HG02798 (cell line): ENCODE measurements at regions not wholly inside any gene's neighbourhood (a gene's known extent, or its start where the extent isn't known, plus 50 kb on each side); places are given as distances from the start of the nearest gene placed in this dataset.

Experiments used
- ATAC-seq: cut with Tn5 transposase; IDR thresholded peaks from one replicate; pipeline ENCODE4 v1.9.1; 2021; ENCODE audit warnings: mild to moderate bottlenecking; ENCODE audit not compliant: unreplicated experiment, poor library complexity

GRCh38 chr11:15779518-15779917 is 576.8 kb downstream of the SOX6 start:
- ATAC-seq = no peak

DNA sequence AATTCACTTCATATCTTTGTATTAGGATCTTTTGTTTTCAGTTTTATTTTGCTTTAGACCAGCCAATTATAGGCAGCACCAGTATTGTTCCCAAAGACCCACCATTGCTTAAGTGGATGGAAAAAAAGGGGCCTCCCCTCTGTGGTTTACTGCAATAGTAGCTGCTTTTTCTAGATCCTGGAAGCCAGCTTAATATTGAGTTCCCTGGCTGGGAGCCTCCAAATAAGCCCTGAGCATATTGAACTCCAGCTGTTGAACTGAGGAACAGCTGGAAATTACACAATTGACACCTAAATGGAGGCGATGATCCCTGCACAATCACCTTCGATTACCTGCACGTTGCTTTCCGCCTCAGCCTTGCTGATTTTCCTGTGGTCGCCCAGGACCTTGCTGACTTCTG is 576.0 kb downstream of the SOX6 start:
- ATAC-seq = no peak

GRCh38 chr11:15780837-15781236 is 575.5 kb downstream of the SOX6 start:
- no peak for ATAC-seq

DNA sequence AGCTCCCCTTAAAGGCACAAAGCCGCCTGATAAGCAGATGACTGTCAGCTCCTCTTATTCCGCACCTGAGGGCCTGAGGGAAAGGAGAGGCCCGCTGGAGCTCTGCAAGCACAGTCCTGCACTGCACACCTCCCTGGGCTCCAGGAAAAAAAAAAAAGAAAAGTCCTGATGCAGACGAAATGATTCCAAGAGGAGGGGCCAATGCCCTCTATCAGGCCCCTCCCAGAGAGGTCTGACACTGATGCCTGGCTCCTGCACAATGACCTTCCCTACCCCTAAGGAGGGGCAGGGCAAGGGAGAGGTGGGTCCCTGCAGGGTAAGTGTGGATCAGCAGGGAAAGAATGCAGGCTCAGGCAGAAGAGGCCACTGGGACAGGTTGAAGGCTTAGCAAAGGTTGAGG is 572.7 kb downstream of the SOX6 start:
- ATAC-seq = no peak

GRCh38 chr11:15793043-15793996 is 563.0 kb downstream of the SOX6 start:
- ATAC-seq = no peak

- no peak for ATAC-seq
Observed at GRCh38 chr11:15794361-15795150, 561.8 kb downstream of the SOX6 start.

DNA sequence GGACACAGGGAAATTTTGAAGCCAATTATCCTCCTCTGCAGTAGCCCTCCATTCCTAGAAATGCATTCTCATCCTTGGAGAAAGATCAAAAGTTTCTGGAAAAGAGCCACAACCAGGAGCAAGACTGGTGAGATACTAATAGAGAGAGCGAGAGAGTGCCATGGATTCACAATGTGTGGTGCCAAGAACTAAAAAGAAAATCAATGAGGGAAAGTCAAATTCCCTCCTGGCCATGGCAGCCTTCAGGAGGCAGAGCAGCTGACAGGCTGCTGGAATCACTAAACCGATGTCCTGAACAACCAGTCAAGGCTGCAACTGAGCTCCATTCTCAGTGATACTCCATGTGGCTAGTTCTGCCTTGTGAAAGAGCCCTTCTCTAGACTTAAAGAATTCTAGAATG is 561.0 kb downstream of the SOX6 start:
- no peak for ATAC-seq

DNA sequence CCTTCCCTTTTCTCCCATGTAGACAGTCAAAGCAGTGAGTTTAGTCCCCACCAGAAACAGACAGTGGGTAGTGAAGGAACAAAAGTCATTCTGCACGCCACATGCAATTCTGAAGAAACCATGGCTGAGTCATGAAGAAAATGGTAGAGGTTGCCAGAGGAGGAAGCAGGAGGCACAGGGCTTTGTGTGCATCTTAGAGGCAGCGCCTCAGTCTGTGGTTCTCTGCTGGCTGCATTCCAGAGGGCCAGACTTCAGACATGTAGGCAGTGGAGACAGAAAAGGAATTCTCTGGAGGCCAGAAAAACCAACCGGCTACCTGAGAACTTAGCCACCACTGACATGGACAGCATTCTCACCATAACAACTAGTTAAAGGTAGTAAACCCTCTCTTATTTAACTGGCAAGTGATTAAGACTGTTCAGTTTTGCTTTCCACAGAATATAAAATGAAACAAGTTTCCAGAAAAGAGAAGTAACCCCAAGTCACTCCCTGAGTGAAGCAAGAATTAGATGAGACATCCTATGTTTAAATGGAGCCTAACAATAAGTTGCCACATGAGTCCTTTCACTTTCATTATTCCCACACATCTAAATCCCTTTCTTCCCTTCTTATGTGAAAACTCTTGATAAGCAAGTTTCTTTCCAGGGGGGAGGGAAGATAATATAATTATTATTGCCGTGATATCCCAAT is 556.1 kb downstream of the SOX6 start:
- ATAC-seq = no peak

- no peak for ATAC-seq
Observed at GRCh38 chr11:15801126-15801525, 555.2 kb downstream of the SOX6 start.

DNA sequence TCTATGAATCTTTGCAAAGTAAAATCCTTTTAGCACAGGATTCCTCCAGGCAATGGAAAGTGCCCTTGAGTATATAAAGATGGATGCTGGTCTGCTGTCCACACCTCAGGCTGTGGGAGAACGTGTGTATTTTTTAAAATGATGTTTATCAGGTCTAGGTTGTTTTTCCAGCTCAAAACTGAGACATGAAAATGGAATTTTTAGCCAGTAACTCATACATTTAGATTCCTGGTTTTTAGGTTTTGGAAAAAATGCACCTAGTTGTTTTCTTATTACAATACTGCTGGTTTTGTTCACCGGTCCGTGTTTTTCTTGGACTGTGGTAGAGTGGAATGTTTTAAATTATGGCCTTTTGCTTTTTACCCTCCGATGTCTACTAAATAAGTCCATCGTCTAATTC is 554.7 kb downstream of the SOX6 start:
- ATAC-seq = no peak

GRCh38 chr11:15805726-15806125 is 550.6 kb downstream of the SOX6 start:
- no peak for ATAC-seq

DNA sequence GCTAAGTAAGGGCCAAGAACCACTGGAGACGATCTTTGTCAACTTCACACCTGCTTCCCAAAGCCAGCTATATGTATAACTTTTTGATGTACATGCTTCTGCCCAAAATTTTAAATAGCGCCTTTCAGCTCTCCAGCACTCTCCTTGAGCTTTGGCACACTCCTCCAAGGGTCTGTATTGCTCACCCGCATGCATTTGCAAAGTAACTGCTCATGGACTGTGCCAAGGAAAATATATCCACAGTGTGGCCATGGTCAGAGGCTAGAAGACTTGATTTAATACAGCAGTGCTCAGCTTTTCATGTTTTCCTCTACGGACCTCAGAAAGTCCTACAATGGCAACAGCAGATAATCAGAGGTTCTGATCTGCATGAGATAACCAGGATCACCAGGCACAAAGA is 550.1 kb downstream of the SOX6 start:
- ATAC-seq = no peak

DNA sequence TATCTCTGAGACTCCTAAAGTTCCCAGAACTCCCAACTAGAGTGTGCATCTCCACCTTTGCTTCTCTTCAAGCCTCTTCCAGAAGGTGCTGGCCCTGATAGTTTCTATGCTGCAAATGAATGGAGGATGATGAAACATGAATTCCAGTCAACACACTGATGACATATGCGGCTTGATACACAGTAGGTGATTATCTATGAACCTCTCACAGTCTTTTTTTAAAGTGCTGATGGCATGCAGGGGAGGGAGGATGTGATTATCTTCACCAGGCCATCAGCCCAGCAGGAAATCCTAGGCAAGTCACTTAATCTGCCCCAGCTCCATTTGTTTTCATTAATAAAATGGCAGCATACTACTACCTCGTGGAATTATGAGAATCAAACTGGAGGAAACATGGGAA is 548.5 kb downstream of the SOX6 start:
- ATAC-seq = no peak

DNA sequence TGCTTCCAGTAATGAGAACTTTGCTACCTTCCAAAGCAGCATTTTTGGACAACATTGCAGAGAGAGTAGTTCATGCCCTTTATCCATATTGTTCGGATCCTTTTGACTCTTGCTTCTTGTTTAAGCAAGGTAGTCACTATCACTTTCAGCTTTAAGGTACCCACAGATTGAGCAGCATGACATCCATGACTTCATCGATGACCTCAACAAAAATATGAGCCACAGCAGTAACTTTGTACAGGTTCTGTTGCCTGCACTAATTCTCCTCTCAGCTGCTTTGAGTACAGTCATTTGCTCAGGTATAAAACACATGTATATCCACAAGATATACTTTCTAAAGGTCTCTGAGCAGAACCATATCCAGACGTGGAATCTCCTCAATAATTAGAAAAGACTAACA is 546.3 kb downstream of the SOX6 start:
- no peak for ATAC-seq

DNA sequence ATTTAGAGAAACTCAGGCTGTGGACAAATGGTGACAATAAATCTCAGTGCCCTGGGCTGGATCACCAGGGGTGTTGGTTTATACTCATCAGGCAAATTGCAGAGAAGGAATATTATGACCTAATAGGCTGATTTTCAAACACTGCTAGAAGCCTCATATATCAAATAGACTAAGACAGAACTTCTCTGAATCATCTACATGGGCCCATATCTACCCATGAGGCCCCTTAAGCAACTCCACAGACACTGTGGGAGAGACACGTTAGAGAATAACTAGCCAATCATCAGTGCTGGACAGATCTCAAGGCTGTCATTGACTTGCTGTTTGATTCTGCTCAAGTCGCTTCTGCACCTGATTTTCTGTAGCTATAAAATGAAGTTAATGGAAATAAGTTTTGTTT is 545.8 kb downstream of the SOX6 start:
- no peak for ATAC-seq

DNA sequence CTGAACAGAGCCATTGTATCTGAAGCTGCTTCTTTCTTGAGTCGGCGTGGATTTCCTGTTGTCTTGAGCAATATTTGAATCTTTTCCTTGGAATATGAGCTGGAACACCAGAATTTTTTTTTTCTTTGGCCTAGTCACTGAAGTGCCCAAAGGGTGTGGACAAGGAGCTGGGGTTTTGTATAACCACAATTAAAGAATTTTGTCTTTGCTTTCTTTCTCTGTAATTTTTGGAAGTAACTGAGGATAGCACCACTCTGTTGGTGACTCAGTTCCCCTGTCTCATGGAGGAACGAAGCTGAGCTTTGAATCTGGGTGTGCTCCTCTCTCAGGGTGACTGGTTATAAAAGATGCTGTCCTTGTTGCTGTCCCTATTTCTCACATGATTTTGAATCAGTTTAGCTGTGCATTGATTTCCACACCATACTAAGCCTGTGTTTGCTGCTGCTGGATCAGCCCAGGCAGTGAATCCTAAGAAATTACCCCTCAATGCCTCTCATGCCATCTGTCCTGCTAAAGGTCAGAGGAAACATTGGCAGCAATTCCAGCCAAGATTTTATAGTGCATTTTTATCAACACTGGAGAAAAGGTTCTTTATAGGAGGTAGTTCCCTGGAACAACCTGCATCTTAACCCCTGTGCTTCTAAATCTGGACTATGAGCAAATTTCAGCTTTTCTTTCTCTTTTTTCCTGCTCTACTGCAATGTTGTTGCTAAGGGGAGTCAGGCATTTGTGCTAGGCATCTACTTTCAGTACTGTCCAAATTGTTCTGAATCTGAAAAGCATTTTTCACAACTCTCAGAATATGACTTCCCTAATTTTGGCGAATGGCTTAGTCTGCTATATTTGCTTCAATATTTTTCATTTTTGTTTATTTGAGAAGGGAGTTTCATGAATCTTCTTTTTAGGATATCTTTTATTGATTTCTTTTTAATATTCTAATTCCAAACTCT is 540.8 kb downstream of the SOX6 start:
- ATAC-seq = no peak

DNA sequence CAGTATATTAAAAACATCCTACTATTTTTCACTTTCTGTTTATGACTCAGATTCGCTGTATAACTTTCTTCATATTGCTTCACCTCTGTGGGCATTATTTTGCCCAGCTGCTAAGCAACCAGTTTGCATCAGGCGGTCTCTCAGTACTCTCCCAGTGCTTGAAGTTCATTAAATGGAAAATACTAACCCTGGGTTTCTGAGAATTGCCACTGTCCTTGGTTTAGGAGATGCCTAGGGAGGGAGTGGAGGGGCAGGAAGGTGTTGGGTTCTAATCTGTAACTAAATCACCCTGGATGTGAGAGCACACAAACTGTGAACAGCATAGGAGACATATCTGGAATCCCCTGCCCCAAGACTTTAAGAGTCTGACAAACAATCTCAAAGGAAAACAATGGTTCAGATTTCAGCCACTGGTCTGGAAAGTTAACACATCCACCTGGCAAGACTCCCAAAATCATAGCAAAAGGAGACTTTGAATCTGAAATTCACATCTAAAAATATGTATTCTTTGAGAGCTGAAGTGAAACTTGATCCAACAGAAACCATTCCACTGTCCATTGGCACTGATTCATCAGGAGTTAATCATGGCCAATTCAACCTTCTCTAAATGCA is 540.0 kb downstream of the SOX6 start:
- ATAC-seq = no peak

DNA sequence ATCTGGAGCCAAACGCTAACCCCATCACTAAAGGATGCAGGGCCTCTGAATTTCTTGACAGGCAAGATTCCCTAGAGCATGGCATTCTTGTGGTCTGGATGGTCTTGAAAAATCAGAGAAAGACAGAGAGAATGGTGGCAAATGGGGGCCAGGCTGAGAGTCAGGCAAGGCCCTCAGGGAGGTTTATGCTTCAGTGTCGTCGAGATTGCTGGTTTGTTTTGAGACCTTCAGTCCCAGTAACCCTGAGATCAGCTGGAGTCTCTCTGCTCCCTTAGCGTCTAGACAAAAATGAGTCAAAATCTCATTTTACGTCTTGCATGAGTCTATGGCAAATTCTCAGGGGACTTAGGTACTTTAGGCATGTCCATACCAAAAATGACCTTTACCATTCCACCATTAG is 539.3 kb downstream of the SOX6 start:
- ATAC-seq = no peak

DNA sequence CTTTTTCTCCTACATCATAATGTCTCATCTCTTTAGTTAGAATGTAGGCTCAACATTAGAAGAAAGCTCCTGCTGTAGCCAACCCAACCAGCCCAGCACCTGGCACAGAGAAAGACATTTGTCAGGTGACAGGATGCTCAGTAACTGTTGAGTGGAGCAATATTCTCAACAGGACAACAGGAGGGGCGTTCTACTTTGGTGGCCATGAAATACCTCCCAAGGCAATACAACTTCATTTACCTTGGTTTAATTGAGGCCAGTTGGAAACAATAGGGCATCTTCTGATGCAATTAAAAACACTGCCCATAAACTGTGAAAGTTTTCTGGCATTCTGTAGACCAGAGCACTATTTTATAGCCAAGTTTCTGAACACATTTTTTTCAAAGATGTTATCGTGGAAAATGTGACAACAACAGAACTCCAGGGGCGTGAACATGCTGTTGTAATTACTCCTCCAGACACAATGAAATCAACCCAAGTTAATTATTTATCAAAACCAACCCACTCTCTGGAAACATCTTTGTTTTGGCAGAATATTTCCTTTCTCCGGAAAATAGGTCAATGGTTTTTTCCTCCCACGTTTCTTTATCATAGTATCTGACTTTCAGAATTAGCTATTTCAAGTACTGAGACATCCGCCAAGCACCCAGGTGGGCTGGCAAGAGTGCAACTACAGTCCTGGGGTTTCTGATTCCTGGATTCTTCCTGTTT is 538.1 kb downstream of the SOX6 start:
- no peak for ATAC-seq
